HS-27A (cell line): ENCODE measurements at regions not wholly inside any gene's neighbourhood (a gene's known extent, or its start where the extent isn't known, plus 50 kb on each side); places are given as distances from the start of the nearest gene placed in this dataset.

Source experiments
- DNase-seq: peaks from one replicate; pipeline ENCODE4 v3.0.0-alpha.2; 2012; ENCODE audit warnings: low read depth, missing footprints

- DNase-seq: no peak
Measured at GRCh38 chr11:103530257-103530656, 421.0 kb downstream of the DYNC2H1 start.

GRCh38 chr11:103532133-103532788, 423.0 kb downstream of the DYNC2H1 start:
- peak; percentile 57 for DNase-seq

- DNase-seq: no peak
Measured at GRCh38 chr11:103534191-103534590, 425.0 kb downstream of the DYNC2H1 start.

GRCh38 chr11:103534959-103535358, 425.7 kb downstream of the DYNC2H1 start:
- DNase-seq: no peak

DNA sequence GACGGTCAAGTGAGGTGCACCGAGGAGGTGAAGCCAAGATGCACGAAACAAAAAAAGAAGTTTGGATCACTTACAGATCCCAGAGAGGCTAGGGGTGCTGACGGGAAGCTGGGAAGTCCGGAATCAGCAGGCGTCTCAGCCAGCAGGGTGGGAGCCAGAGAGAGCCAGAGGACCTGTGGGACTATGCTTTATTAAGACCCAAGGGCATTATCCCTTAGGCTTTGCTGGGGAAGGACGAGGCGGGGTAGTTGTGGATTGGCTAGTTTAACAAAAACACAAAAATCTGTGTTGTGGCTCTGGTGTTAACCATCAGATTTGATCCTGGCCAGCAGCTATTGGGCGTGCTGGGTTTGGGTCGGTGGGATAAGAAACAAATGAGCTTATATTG, 427.1 kb downstream of the DYNC2H1 start:
- DNase-seq: no peak

- DNase-seq: no peak
Measured at GRCh38 chr11:103537904-103538502, 428.8 kb downstream of the DYNC2H1 start.

DNA sequence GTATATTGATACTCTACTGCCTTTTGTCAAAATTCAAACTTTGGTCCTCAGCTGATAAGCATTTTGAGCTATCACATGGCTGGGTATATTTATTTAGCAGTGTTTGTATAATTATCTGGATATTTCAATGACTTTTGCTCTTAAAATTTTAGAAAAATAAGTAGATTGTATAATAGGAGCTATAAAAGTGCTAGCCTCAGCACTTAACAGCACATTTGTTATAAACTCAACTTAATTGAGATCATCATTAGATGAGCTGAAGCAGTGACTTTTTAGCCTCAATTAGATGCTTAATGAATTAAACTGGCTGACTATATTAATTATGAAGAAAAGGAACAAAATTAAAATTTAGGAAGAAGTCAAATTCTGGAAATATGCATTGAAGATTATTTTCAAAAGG, 429.9 kb downstream of the DYNC2H1 start:
- no peak for DNase-seq

- DNase-seq: no peak
Measured at GRCh38 chr11:103541186-103541795, 432.1 kb downstream of the DYNC2H1 start.

- DNase-seq: no peak
Measured at GRCh38 chr11:103542851-103543250, 433.6 kb downstream of the DYNC2H1 start.

GRCh38 chr11:103543456-103543855, 434.2 kb downstream of the DYNC2H1 start:
- no peak for DNase-seq

DNA sequence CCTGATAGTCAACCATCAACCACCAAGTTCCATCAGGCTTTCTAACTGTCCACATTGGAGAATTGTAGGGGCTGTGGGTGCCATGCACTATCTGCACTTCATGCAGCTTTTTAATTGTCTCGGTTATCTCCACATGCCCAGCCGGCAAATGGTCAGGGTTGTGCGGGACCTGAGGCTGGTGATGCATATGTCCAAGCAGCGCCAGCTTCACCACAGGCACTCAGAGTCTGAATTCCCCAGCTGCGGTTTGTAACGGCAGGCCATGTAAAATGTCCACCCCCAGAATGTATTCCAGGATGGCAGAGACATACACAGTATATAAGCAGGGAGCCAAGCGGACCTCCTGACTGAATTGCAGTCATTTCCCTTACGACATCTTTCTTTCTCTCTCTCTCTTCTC, 435.6 kb downstream of the DYNC2H1 start:
- DNase-seq: no peak

DNA sequence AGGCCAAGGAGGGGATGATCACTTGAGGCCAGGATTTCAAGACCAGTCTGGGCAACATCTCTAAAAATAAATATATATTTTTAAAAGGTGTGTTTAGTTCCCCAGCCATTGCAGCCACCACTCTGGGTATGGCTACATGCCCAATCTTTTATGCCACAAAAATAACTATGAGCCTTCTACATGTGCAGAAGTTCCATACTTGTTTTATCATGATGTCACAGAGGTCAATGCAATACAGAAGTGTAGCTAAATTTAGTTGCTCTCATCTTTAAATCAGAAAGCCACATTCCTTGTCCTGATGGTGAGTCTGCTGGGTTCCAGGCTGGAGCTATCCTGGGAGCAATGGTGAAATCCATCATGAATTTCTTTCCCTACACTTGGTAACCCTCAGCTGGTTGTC, 436.3 kb downstream of the DYNC2H1 start:
- DNase-seq: no peak

- DNase-seq: no peak
Measured at GRCh38 chr11:103546236-103546635, 437.0 kb downstream of the DYNC2H1 start.

- no peak for DNase-seq
Measured at GRCh38 chr11:103547024-103547423, 437.8 kb downstream of the DYNC2H1 start.

DNA sequence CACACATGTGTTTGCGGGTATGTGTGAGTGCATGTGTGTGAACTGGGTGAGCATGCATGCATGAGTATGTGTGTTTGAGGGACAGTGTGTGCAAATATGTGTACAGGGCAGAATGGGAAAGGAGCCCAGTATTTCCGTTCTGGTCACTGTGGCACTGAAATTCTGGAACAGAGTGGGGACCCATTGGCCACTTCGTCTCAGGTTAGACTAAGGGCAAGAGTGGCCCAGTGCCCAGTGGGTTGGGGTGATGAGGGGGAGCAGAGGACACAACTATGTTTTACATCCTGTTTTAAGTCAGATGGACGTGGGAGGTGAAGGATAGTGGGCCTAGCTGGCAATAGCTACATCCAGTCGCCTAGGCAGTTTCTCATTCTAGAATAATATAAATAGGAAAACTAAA, 438.5 kb downstream of the DYNC2H1 start:
- DNase-seq: no peak

GRCh38 chr11:103548838-103549237, 439.6 kb downstream of the DYNC2H1 start:
- DNase-seq: no peak

DNA sequence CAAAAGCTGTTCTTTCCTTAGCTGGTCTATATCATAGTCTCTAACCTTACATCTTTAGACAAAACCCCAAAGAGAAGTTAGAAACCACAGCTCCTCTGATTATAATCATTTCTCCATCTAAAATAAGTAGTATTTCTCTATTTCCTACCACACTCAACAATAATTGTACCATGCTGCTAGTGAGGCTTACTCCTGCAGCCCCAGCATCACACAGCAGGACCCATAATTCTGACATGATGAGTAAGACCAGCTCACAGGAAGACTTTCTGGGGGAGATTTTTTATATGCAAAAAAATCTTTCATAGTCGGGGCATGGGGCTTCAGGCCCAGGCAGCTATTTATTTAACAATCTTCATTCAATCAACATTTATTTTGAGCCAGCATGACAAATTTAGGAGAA, 441.6 kb downstream of the DYNC2H1 start:
- DNase-seq: no peak

DNA sequence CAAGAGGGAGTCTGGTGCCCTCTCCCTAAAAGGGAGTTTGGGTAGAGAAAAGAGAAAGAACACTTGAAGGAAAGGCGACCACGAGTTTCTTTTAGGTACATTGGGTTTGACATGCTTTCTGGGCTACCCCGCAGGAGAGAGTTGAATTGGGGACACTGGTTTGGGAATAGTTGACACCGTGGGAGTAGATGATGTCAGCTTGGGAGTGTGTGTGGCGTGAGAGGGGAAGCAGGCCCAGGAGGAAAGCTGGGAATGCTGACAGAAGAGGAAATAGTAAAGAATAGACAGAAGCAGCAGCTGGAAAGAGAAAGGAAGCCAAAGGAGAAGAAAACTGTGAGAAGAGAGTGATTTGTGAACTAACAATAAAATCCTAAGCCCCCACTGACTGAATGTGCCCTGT, 442.9 kb downstream of the DYNC2H1 start:
- no peak for DNase-seq

DNA sequence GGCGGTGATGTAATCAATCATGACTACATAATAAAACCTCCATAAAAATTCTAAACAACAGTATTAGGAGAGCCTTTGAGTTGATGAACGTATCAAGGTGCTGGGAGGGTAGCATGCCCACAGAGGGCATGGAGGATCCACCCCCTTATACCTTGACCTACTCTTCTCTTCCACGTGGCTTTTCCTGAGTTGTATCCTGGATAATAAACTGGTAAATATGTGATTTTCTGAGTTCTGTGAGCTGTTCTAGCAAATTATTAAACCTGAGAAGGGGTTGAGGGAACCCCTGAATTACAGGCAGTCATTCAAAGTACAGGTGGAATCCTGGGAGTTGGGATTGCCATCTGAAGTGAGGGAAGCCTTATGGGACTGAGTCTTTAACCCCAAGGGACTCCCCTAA, 446.9 kb downstream of the DYNC2H1 start:
- DNase-seq: no peak

GRCh38 chr11:103566116-103566515, 456.9 kb downstream of the DYNC2H1 start:
- no peak for DNase-seq

GRCh38 chr11:103581760-103582159, 454.7 kb upstream of the DDI1 start:
- DNase-seq: no peak

GRCh38 chr11:103582351-103582909, 454.0 kb upstream of the DDI1 start:
- DNase-seq: no peak

DNA sequence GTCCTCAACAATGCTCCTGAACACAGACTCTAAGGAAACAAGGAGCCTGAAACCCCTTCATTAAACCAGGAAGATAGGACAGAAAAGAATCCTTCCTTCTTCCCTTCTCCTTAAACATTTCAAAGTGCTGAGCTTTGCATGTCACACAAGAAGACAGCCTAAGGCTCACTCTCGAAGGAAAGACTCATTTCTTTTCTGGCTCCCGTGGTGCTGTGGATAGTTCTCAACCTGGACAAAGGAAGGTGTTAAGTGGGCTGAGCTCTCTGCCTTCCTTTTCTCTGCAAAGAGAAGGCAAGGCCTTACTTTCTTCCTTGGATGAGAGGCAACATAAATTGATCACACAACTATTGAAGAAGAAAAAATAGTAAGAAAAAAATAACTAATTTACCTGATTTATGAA, 452.4 kb upstream of the DDI1 start:
- no peak for DNase-seq
